ENCODE measurements at regions not wholly inside any gene's neighbourhood (a gene's known extent, or its start where the extent isn't known, plus 50 kb on each side); places are given as distances from the start of the nearest gene placed in this dataset.

- no peak overlapping the region for H3K4me2 ChIP-seq
- WGBS (ENCODE audit: missing lambda C conversion rate), result 6% methylated on average over 4 of the region's 4 CpGs
- H3K4me1 ChIP-seq, result no peaks in the 10 kb centered on the region
- no peak overlapping the region for H3K27ac ChIP-seq
- ChIA-PET POLR2A (no interaction called here), CTCF (no interaction called here)
- ATAC-seq (no peak), DNase-seq (ENCODE audit: low read depth in 1 of 2, low spot score in 1 of 2) (no peak), FAIRE-seq (no peak)
- TF ChIP-seq MAZ (IDR thresholded peaks at IDR 0.05; ENCODE audit: borderline replicate concordance, low read depth, low read length), result no peak
- TF ChIP-seq RCOR1 (IDR thresholded peaks at IDR 0.05; ENCODE audit: low read depth, low read length), result no peak
- TF ChIP-seq FOSB (CRISPR knock-in tag; IDR thresholded peaks at IDR 0.05), result no peak
- no peak for TF ChIP-seq RARB (CRISPR knock-in tag; IDR thresholded peaks at IDR 0.05)
- TF ChIP-seq ESRRA (IDR thresholded peaks at IDR 0.05; ENCODE audit: borderline replicate concordance, low read length), result no peak
- TF ChIP-seq HOXB5 (CRISPR knock-in tag; IDR thresholded peaks at IDR 0.05), result no peak
- TF ChIP-seq CHD4 (IDR thresholded peaks at IDR 0.05; ENCODE audit: borderline replicate concordance), result no peak
- no peak for TF ChIP-seq CHD2 (IDR thresholded peaks at IDR 0.05; ENCODE audit: low read length, partially characterized antibody)
- TF ChIP-seq HOXB13 (CRISPR knock-in tag; IDR thresholded peaks at IDR 0.05; ENCODE audit: low read depth), result no peak
- TF ChIP-seq JUN (IDR thresholded peaks at IDR 0.05), result no peak
- TF ChIP-seq PBX3 (IDR thresholded peaks at IDR 0.05), result no peak
- TF ChIP-seq CBX2 (IDR thresholded peaks at IDR 0.05; ENCODE audit: borderline replicate concordance, low read depth), result no peak
- no peak for TF ChIP-seq HOXA7 (CRISPR knock-in tag; IDR thresholded peaks at IDR 0.05)
- H3K9me3 ChIP-seq, result 0 out of 3 replicates have a peak, but pooled peaks cover 12% of the 10 kb centered on the region
- H3K4me3 ChIP-seq, result no peak overlapping the region
Measured at GRCh38 chr2:5077479-5078089, 614.6 kb upstream of the SOX11 start.

- Histone ChIP-seq H3K27ac (no peak overlapping the region), H3K9me3 (peaks cover 7% of the 10 kb centered on the region; the same call in 2 of the 3 replicates), H3K4me1 (no peaks in the 10 kb centered on the region), H3K4me2 (no peak overlapping the region), H3K4me3 (no peak overlapping the region)
- peak; percentile 36 for FAIRE-seq
- TF ChIP-seq HOXB13 (CRISPR knock-in tag; IDR thresholded peaks at IDR 0.05; ENCODE audit: low read depth) (no peak), ZFP36 (IDR thresholded peaks at IDR 0.05; ENCODE audit: borderline replicate concordance, partially characterized antibody) (no peak), RFX5 (IDR thresholded peaks at IDR 0.05) (no peak), JUNB (IDR thresholded peaks at IDR 0.05) (no peak), POLR2AphosphoS2 (conservative IDR thresholded peaks at IDR 0.05; ENCODE audit: low read length) (no peak), USF2 (IDR thresholded peaks at IDR 0.05) (no peak), KDM1A (IDR thresholded peaks at IDR 0.05; ENCODE audit: low read depth) (no peak), TFCP2L1 (CRISPR knock-in tag; IDR thresholded peaks at IDR 0.05) (no peak), ATOH8 (CRISPR knock-in tag; IDR thresholded peaks at IDR 0.05; ENCODE audit: low read depth) (no peak), NPAS2 (CRISPR knock-in tag; IDR thresholded peaks at IDR 0.05; ENCODE audit: borderline replicate concordance) (no peak), BHLHE40 (IDR thresholded peaks at IDR 0.05; ENCODE audit: low read depth, low read length) (no peak), CHD4 (IDR thresholded peaks at IDR 0.05; ENCODE audit: borderline replicate concordance) (no peak), EHF (CRISPR knock-in tag; IDR thresholded peaks at IDR 0.05) (no peak), POLR2A (IDR thresholded peaks at IDR 0.05; ENCODE audit: low read length) (no peak), FOSL2 (IDR thresholded peaks at IDR 0.05) (no peak), FOSL2 (CRISPR knock-in tag; IDR thresholded peaks at IDR 0.05) (no peak), NFE2L2 (conservative IDR thresholded peaks at IDR 0.05; ENCODE audit: low read length) (no peak), PHF8 (IDR thresholded peaks at IDR 0.05; ENCODE audit: borderline replicate concordance, low read depth) (no peak), KDM5A (IDR thresholded peaks at IDR 0.05) (no peak), CHD2 (IDR thresholded peaks at IDR 0.05; ENCODE audit: low read length, partially characterized antibody) (no peak)
- CTCF ChIA-PET, result interaction anchor here (0.8 kb wide), 1 partner anchor 8 kb away, joined by 3 read pairs; no protein-coding TSS in a partner anchor
- no peak for ATAC-seq
- 2% methylated on average over 3 of the region's 3 CpGs for WGBS (ENCODE audit: missing lambda C conversion rate)
- POLR2A ChIA-PET, result no interaction called here
- no peak for DNase-seq (ENCODE audit: low read depth in 1 of 2, low spot score in 1 of 2)
Measured at GRCh38 chr2:5083402-5083801, 608.8 kb upstream of the SOX11 start.
